COLO668 (cell line): ENCODE measurements at regions not wholly inside any gene's neighbourhood (a gene's known extent, or its start where the extent isn't known, plus 50 kb on each side); places are given as distances from the start of the nearest gene placed in this dataset.

Source experiments
- DNase-seq: peaks from one replicate; lab custom pipeline; 2025; ENCODE audit not compliant: unreplicated experiment; lab: John Stamatoyannopoulos, UW

GRCh38 chr4:28709891-28710290, 1849.2 kb downstream of the STIM2 start:
- no peak for DNase-seq

GRCh38 chr4:28723371-28723770, 1862.7 kb downstream of the STIM2 start:
- DNase-seq: no peak

GRCh38 chr4:28724239-28724638, 1863.6 kb downstream of the STIM2 start:
- DNase-seq: no peak

GRCh38 chr4:28730304-28730703, 1869.7 kb downstream of the STIM2 start:
- no peak for DNase-seq

GRCh38 chr4:28744066-28744465, 1883.4 kb downstream of the STIM2 start:
- no peak for DNase-seq

GRCh38 chr4:28754376-28754775, 1893.7 kb downstream of the STIM2 start:
- no peak for DNase-seq

- no peak for DNase-seq
Measured at GRCh38 chr4:28755081-28755480, 1894.4 kb downstream of the STIM2 start.

- no peak for DNase-seq
Measured at GRCh38 chr4:28759064-28759463, 1898.4 kb downstream of the STIM2 start.

GRCh38 chr4:28760003-28760402, 1899.4 kb downstream of the STIM2 start:
- DNase-seq: no peak

- DNase-seq: no peak
Measured at GRCh38 chr4:28772066-28772465, 1911.4 kb downstream of the STIM2 start.

GRCh38 chr4:28772788-28773187, 1912.1 kb downstream of the STIM2 start:
- DNase-seq: no peak

- DNase-seq: no peak
Measured at GRCh38 chr4:28774344-28774743, 1913.7 kb downstream of the STIM2 start.

GRCh38 chr4:28776004-28776403, 1915.4 kb downstream of the STIM2 start:
- no peak for DNase-seq

- DNase-seq: no peak
Measured at GRCh38 chr4:28784188-28784587, 1923.5 kb downstream of the STIM2 start.

GRCh38 chr4:28787947-28788346, 1927.3 kb downstream of the STIM2 start:
- DNase-seq: no peak

- no peak for DNase-seq
Measured at GRCh38 chr4:28788929-28789490, 1928.4 kb downstream of the STIM2 start.

GRCh38 chr4:28792917-28793597, 1927.1 kb upstream of the PCDH7 start:
- DNase-seq: no peak

- no peak for DNase-seq
Measured at GRCh38 chr4:28799696-28800095, 1920.5 kb upstream of the PCDH7 start.

- DNase-seq: no peak
Measured at GRCh38 chr4:28811025-28811424, 1909.1 kb upstream of the PCDH7 start.

GRCh38 chr4:28822163-28822562, 1898.0 kb upstream of the PCDH7 start:
- DNase-seq: no peak

GRCh38 chr4:28827866-28828265, 1892.3 kb upstream of the PCDH7 start:
- DNase-seq: no peak

- DNase-seq: no peak
Measured at GRCh38 chr4:28831867-28832266, 1888.3 kb upstream of the PCDH7 start.

- no peak for DNase-seq
Measured at GRCh38 chr4:28832444-28832843, 1887.7 kb upstream of the PCDH7 start.
